Lung (tissue), 11 donors: ENCODE measurements at regions not wholly inside any gene's neighbourhood (a gene's known extent, or its start where the extent isn't known, plus 50 kb on each side); places are given as distances from the start of the nearest gene placed in this dataset.
"Not testable (repeated sequence)": the region's sequence is repeated elsewhere in the genome, so short reads cannot be mapped to it uniquely, and the experiment has no call there.

ENCODE experiments used
- ATAC-seq: fragments of 200-7000 bp; cut with Tn5 transposase; one replicate; pipeline ENCODE4 v1.9.1; 2020; ENCODE audit warnings: moderate number of reproducible peaks; ENCODE audit not compliant: insufficient read depth, low FRiP score
- DNase-seq, 3 donors: peaks; one replicate each; pipeline ENCODE4 v3.0.0-alpha.2; 2013 to 2017
- H3K27ac ChIP-seq, 2 donors: one replicate each; pipeline ENCODE4 v1.5.1; 2013; ENCODE audit warnings: mild to moderate bottlenecking in 2 of 2, moderate library complexity in 2 of 2, control low read depth in 1 of 2, inconsistent platforms in 1 of 2, low read depth in 1 of 2, low read length in 1 of 2
- H3K27me3 ChIP-seq, 3 donors: one replicate each; pipeline ENCODE4 v1.5.1; 2013; ENCODE audit warnings: low read length in 2 of 3; ENCODE audit not compliant: control insufficient read depth in 3 of 3, insufficient read depth in 3 of 3
- H3K36me3 ChIP-seq, 4 donors: one replicate each; pipeline ENCODE4 v1.5.1; 2013; ENCODE audit warnings: low read length in 4 of 4, mild to moderate bottlenecking in 1 of 4, moderate library complexity in 1 of 4; ENCODE audit not compliant: control insufficient read depth in 4 of 4, insufficient read depth in 4 of 4
- H3K4me1 ChIP-seq, 5 donors: one replicate each; pipeline ENCODE4 v1.5.1; 2013; ENCODE audit warnings: low read length in 5 of 5, mild to moderate bottlenecking in 2 of 5, moderate library complexity in 1 of 5; ENCODE audit not compliant: control insufficient read depth in 5 of 5, insufficient read depth in 5 of 5
- H3K4me3 ChIP-seq: one replicate; pipeline ENCODE4 v1.5.1; 2013; ENCODE audit warnings: mild to moderate bottlenecking, control low read depth, moderate library complexity
- H3K9ac ChIP-seq, 2 donors: one replicate each; pipeline ENCODE4 v1.5.1; 2013; ENCODE audit warnings: low read length in 2 of 2, control low read depth in 1 of 2; ENCODE audit not compliant: insufficient read depth in 1 of 2
- H3K9me3 ChIP-seq, 4 donors: one replicate each; pipeline ENCODE4 v1.5.1; 2013; ENCODE audit warnings: low read length in 3 of 4, mild to moderate bottlenecking in 1 of 4, moderate library complexity in 1 of 4; ENCODE audit not compliant: control insufficient read depth in 4 of 4, insufficient read depth in 3 of 4
- CTCF ChIP-seq: IDR thresholded peaks from 2 replicates; pipeline ENCODE4 v1.5.1; 2012; ENCODE audit warnings: mild to moderate bottlenecking; ENCODE audit errors: control extremely low read depth, extremely low read depth
- WGBS, 2 donors: extraction: QIAGEN DNeasy Blood & Tissue Kit; methylation state at CpG; one replicate each; pipeline ENCODE4 v1.1.7; 2013; 5-methylcytosine and 5-hydroxymethylcytosine counted together
- donor health status: control.
- donor health status: control.
- donor health status: Bipolar disorder and iron deficiency.
- donor health status: healthy.
- donor health status: DM: yes; HTN: yes; CAD: no.

GRCh38 chr17:77341069-77341541 lies 200.3 kb downstream of the SEC14L1 start:
- ATAC-seq (no peak), DNase-seq (no peak)
- no peak overlapping the region for H3K9ac ChIP-seq
- no peak for TF ChIP-seq CTCF
- no peaks in the 10 kb centered on the region for H3K36me3 ChIP-seq
- no peak overlapping the region for H3K4me3 ChIP-seq
- H3K27ac ChIP-seq: no peak overlapping the region
- H3K9me3 ChIP-seq: peaks cover 0 to 9% (median 3%) of the 10 kb centered on the region in 4 donors
- H3K27me3 ChIP-seq: no peaks in the 10 kb centered on the region
- H3K4me1 ChIP-seq: peaks cover 0 to 20% (median 5%) of the 10 kb centered on the region in 5 donors
- whole genome bisulfite sequencing, 2 donors: 66 to 78% methylated on average over 10 of the region's 10 CpGs

GRCh38 chr17:77342656-77342990 lies 201.9 kb downstream of the SEC14L1 start:
- 37 to 48% methylated on average over 8 of the region's 8 CpGs for WGBS, 2 donors
- H3K4me3 ChIP-seq, H3K36me3 ChIP-seq, H3K27me3 ChIP-seq, H3K9me3 ChIP-seq, H3K9ac ChIP-seq, ATAC-seq, DNase-seq: not testable (repeated sequence)
- H3K4me1 ChIP-seq: peaks cover 0 to 20% (median 5%) of the 10 kb centered on the region in 5 donors
- H3K27ac ChIP-seq: peak overlapping the region in 1 of 2 donors; percentile 59

- no peak overlapping the region for H3K9ac ChIP-seq
- H3K4me3 ChIP-seq: no peak overlapping the region
- H3K9me3 ChIP-seq: peaks cover 0 to 3% (median 1%) of the 10 kb centered on the region in 4 donors
- peaks cover 0 to 20% (median 5%) of the 10 kb centered on the region in 5 donors for H3K4me1 ChIP-seq
- WGBS, 2 donors: 80 to 85% methylated on average over 7 of the region's 7 CpGs
- ATAC-seq (no peak), DNase-seq (no peak)
- no peak overlapping the region for H3K27ac ChIP-seq
- no peaks in the 10 kb centered on the region for H3K27me3 ChIP-seq
- TF ChIP-seq CTCF: no peak
- H3K36me3 ChIP-seq: no peaks in the 10 kb centered on the region
These were observed 202.4 kb downstream of the SEC14L1 start for GRCh38 chr17:77343031-77343800.

GRCh38 chr17:77344038-77344437 lies 203.3 kb downstream of the SEC14L1 start:
- no peak for DNase-seq
- ATAC-seq: no peak

More at GRCh38 chr17:77344038-77344437, 203.3 kb downstream of the SEC14L1 start:
- no peak for TF ChIP-seq CTCF
- Histone ChIP-seq H3K4me1 (peaks cover 0 to 20% (median 5%) of the 10 kb centered on the region in 5 donors), H3K4me3 (no peak overlapping the region), H3K9me3 (peaks cover 0 to 3% (median 1%) of the 10 kb centered on the region in 4 donors), H3K27me3 (no peaks in the 10 kb centered on the region), H3K9ac (no peak overlapping the region), H3K36me3 (no peaks in the 10 kb centered on the region), H3K27ac (no peak overlapping the region)
- 95 to 96% methylated on average over 5 of the region's 5 CpGs for WGBS, 2 donors
